Left lung (tissue), 4 donors: ENCODE measurements at regions not wholly inside any gene's neighbourhood (a gene's known extent, or its start where the extent isn't known, plus 50 kb on each side); places are given as distances from the start of the nearest gene placed in this dataset.

Experiments
- ATAC-seq: fragments of 200-7000 bp; cut with Tn5 transposase; one replicate; pipeline ENCODE4 v1.9.1; 2020; ENCODE audit warnings: moderate library complexity
- DNase-seq, 4 donors: peaks; one replicate each; pipeline ENCODE4 v3.0.0-alpha.2; 2013 to 2020
- H3K27ac ChIP-seq, 2 donors: fragments of 200-600 bp; sonication (generic) in 1 of 2; one replicate each; pipeline versions ENCODE4 v1.5.0 to v1.8.0; 2020 to 2021
- H3K27me3 ChIP-seq, 2 donors: fragments of 200-600 bp; sonication (generic) in 1 of 2; one replicate each; pipeline versions ENCODE4 v1.5.0 to v1.8.0; 2020 to 2021
- H3K36me3 ChIP-seq, 2 donors: fragments of 200-600 bp; sonication (generic) in 1 of 2; one replicate each; pipeline versions ENCODE4 v1.5.0 to v1.8.0; 2020 to 2021
- H3K4me1 ChIP-seq, 2 donors: fragments of 200-600 bp; one replicate each; pipeline ENCODE4 v1.8.0; 2021
- H3K4me3 ChIP-seq, 2 donors: fragments of 200-600 bp; sonication (generic) in 1 of 2; one replicate each; pipeline versions ENCODE4 v1.5.0 to v1.8.0; 2020 to 2021; ENCODE audit warnings: mild to moderate bottlenecking in 1 of 2
- H3K9me3 ChIP-seq, 2 donors: fragments of 200-600 bp; sonication (generic) in 1 of 2; one replicate each; pipeline versions ENCODE4 v1.5.0 to v1.8.0; 2020 to 2021
- CTCF ChIP-seq, 2 donors: fragments of 200-600 bp; sonication (generic) in 1 of 2; IDR thresholded peaks; one replicate each; pipeline versions ENCODE4 v1.5.0 to v1.8.0; 2021; ENCODE audit warnings: antibody characterized with exemption in 2 of 2
- intact Hi-C, 2 donors: fragments of 100-400 bp; cut with DNase I; formaldehyde crosslinking; loops; one replicate each; pipeline versions ENCODE4 v1.11.2 to v1.14.2; 2022
- donor health status: DM: no; HTN: yes; CAD: no.
- donor health status: DM: no; HTN: no; CAD: no.

GRCh38 chr15:52879904-52880303 lies 89.8 kb upstream of the ONECUT1 start:
- intact Hi-C loops: no loop called here
- H3K27me3 ChIP-seq: peaks cover 0 to 4% of the 10 kb centered on the region in 2 donors
- no peak overlapping the region for H3K4me3 ChIP-seq
- no peaks in the 10 kb centered on the region for H3K36me3 ChIP-seq
- no peaks in the 10 kb centered on the region for H3K4me1 ChIP-seq
- H3K9me3 ChIP-seq: no peaks in the 10 kb centered on the region
- ATAC-seq (no peak), DNase-seq (no peak)
- TF ChIP-seq CTCF (IDR thresholded peaks at IDR 0.05): no peak
- H3K27ac ChIP-seq: no peak overlapping the region

- no peak for TF ChIP-seq CTCF (IDR thresholded peaks at IDR 0.05)
Observed at GRCh38 chr15:52879145-52879544, 89.0 kb upstream of the ONECUT1 start.

DNA sequence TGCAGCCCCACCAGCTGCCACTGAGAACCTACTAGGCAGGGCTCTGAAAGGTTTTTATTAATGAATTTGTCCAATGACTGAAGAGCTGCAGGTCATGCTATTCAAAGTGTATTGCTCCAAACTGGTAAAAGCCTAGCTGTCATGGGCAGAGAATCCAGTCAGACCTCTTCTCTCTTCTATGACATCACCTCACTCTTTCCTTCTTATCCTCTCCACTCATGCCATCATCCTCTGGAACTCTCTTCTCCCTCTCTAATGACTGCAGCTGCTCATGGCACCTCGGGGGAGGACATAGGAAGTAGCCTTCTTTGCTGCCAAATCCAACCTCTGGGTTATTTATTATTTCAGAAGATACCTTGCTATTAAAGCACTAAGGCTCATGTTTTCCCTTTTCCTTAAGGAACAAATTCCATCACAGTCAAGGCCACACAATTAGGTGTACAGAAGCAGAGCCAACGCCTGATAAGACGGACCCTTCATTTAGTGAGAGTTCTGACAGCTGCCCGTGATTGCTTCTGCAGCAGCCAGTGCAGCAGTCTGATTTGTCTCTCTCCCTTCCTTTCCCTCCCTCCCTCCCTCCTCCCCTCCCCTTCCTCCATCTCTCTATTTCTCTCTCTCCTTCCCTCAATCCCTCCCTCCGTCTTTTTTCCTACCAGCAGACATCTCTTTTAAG lies 87.0 kb upstream of the ONECUT1 start:
- intact Hi-C loops: no loop called here

More at GRCh38 chr15:52879145-52879544, 89.0 kb upstream of the ONECUT1 start:
- Histone ChIP-seq H3K36me3 (no peaks in the 10 kb centered on the region), H3K27me3 (peaks cover 0 to 4% of the 10 kb centered on the region in 2 donors), H3K27ac (no peak overlapping the region), H3K4me1 (no peaks in the 10 kb centered on the region), H3K4me3 (no peak overlapping the region), H3K9me3 (no peaks in the 10 kb centered on the region)
- DNase-seq: no peak
- intact Hi-C loops: no loop called here
- ATAC-seq: no peak

DNA sequence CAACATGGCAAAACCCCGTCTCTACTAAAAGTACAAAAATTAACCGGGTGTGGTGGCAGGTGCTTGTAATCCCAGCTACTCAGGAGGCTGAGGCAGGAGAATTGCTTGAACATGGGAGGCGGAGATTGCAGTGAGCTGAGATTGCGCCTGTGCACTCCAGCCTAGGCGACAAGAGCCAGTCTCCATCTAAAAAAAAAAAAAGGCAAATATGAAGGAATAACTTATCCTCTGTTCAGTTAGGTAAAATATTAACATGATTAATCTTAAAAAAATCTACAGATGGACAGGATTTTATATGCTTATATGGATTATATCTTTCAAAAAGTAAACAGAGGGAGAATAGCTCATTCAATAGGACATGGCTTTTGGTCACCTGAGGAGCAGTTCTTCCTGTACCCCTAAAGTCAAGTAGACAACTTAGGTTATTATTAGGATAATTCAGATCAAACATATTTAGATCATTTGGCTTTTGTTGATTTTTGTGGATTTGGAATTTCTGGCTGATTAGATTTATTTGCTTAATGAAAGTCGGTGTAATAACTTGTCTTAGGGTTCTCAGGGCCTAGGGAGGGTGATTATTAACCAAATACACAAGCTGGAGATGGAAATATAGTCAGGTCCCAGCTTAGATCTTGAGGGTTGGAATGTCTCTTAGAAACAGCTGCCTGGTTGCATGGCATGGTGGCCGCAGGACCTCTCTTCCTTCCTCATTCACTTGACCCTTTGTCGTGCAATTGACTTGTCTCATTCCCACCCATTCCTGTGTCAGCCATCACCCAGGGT lies 82.1 kb upstream of the ONECUT1 start:
- DNase-seq (no peak), ATAC-seq (no peak)
- H3K27ac ChIP-seq: no peak overlapping the region
- H3K4me3 ChIP-seq: no peak overlapping the region
- no peaks in the 10 kb centered on the region for H3K36me3 ChIP-seq
- no peak for TF ChIP-seq CTCF (IDR thresholded peaks at IDR 0.05)
- no peaks in the 10 kb centered on the region for H3K9me3 ChIP-seq
- H3K4me1 ChIP-seq: no peaks in the 10 kb centered on the region
- peaks cover 0 to 10% of the 10 kb centered on the region in 2 donors for H3K27me3 ChIP-seq
- intact Hi-C loops: no loop called here

More for the DNA sequence above, 87.0 kb upstream of the ONECUT1 start:
- H3K36me3 ChIP-seq: no peaks in the 10 kb centered on the region
- no peak overlapping the region for H3K27ac ChIP-seq
- H3K4me3 ChIP-seq: no peak overlapping the region
- peaks cover 0 to 4% of the 10 kb centered on the region in 2 donors for H3K27me3 ChIP-seq
- ATAC-seq (no peak), DNase-seq (no peak)
- H3K4me1 ChIP-seq: no peaks in the 10 kb centered on the region
- no peaks in the 10 kb centered on the region for H3K9me3 ChIP-seq
- TF ChIP-seq CTCF (IDR thresholded peaks at IDR 0.05): no peak

- DNase-seq: no peak
- no peak for ATAC-seq
- no peak for TF ChIP-seq CTCF (IDR thresholded peaks at IDR 0.05)
- peaks cover 0 to 2% of the 10 kb centered on the region in 2 donors for H3K9me3 ChIP-seq
- H3K36me3 ChIP-seq: no peaks in the 10 kb centered on the region
- H3K27ac ChIP-seq: no peak overlapping the region
- intact Hi-C loops: no loop called here
- no peaks in the 10 kb centered on the region for H3K4me1 ChIP-seq
- H3K4me3 ChIP-seq: no peak overlapping the region
- H3K27me3 ChIP-seq: peaks cover 0 to 10% of the 10 kb centered on the region in 2 donors
Observed at GRCh38 chr15:52870015-52870414, 79.9 kb upstream of the ONECUT1 start.
